ENCODE measurements at regions not wholly inside any gene's neighbourhood (a gene's known extent, or its start where the extent isn't known, plus 50 kb on each side); places are given as distances from the start of the nearest gene placed in this dataset.

DNA sequence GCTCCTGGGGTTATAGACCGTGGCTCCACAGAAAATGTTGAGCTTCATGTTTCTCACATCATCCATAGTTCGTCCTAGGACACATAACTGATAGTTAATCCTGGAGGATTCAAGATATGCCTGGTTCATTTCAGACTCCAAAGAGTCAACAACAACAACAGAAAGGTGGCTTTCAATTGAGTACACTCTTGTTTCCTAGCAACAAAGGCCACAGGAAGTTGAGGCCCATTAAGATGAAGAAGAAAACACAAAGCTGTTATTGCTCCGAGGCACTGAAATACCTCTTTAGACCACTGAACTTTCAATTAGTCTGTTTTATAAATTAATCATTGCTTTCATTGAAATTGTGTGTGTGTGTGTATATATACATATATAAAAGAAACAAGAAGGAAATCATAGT, 154.5 kb downstream of the YIPF5 start:
- ChIA-PET RAD21 (ENCODE audit: unreplicated experiment) (no interaction called here), POLR2A (no interaction called here), CTCF (no interaction called here), SMC1A (ENCODE audit: uncharacterized antibody, unreplicated experiment) (no interaction called here)
- Histone ChIP-seq H3K9me3 (replicated peaks; ENCODE audit: control insufficient read depth, insufficient read depth, low read length) (no peaks in the 10 kb centered on the region; the same call in 1 of the 3 replicates), H3K4me3 (no peak overlapping the region), H3K4me1 (ENCODE audit: control insufficient read depth, insufficient read depth, low read length) (no peaks in the 10 kb centered on the region), H3K4me2 (ENCODE audit: control insufficient read depth, insufficient read depth) (no peak overlapping the region), H3K27me3 (replicated peaks in 1 of 2; ENCODE audit: control insufficient read depth in 2 of 2, insufficient read depth in 2 of 2, low read length in 1 of 2) (no peaks in the 10 kb centered on the region; a peak in 1 of 4 replicates), H3K79me2 (ENCODE audit: control insufficient read depth, insufficient read depth, low read length) (no peaks in the 10 kb centered on the region), H3K9ac (ENCODE audit: control insufficient read depth, insufficient read depth, low read length) (no peak overlapping the region), H3K36me3 (ENCODE audit: control insufficient read depth in 2 of 2, insufficient read depth in 2 of 2, low read length in 1 of 2) (no peaks in the 10 kb centered on the region), H2AFZ (ENCODE audit: control insufficient read depth, low read depth, low read length) (no peak overlapping the region), H3K27ac (ENCODE audit: control insufficient read depth, insufficient read depth) (no peak overlapping the region), H4K20me1 (ENCODE audit: control insufficient read depth, insufficient read depth) (no peaks in the 10 kb centered on the region)
- ATAC-seq (no peak), DNase-seq (ENCODE audit: low read depth, low spot score) (no peak), FAIRE-seq (no peak)
- intact Hi-C loops (cut with micrococcal nuclease; ENCODE audit: unreplicated experiment) (no loop called here), in situ Hi-C loops (cut with MboI) (no loop called here)
- TF ChIP-seq KLF5 (IDR thresholded peaks at IDR 0.05; ENCODE audit: partially characterized antibody) (no peak), ZZZ3 (IDR thresholded peaks at IDR 0.05; ENCODE audit: control insufficient read depth, insufficient read length, low read depth) (no peak), POLR2A (IDR thresholded peaks at IDR 0.05; ENCODE audit: low read depth, low read length) (no peak), NRF1 (conservative IDR thresholded peaks at IDR 0.05; ENCODE audit: low read depth, low read length) (no peak), SUPT20H (IDR thresholded peaks at IDR 0.05; ENCODE audit: borderline replicate concordance, control insufficient read depth, low read depth, low read length) (no peak), ESRRA (IDR thresholded peaks at IDR 0.05; ENCODE audit: low read length) (no peak), YY1 (IDR thresholded peaks at IDR 0.05; ENCODE audit: low read depth, low read length) (no peak), LARP7 (IDR thresholded peaks at IDR 0.05) (no peak)
- 15% methylated on average over 3 of the region's 3 CpGs for WGBS (ENCODE audit: insufficient coverage, insufficient replicate concordance, low lambda C conversion rate, missing lambda C conversion rate)
- no TSS peak for BruUV-seq (replicated peaks)

DNA sequence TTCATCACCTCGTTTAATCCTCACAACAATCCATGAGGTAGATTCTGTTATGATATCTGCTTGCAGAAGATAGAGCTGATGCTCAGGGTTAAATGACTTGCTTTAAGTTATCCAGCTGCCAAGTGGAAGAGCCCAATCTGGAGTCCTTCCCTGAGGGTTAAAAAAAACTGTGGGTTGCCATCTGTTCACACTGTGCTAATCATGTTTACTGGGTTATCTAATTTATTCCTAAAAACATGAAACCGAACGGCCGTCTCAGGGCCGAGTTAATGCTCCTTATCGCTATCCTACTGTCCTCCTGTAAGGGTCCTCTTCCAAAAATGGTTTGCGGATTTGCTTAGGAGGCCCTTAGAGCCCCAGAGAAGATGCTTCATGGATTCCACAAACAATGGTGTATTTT, 153.3 kb downstream of the YIPF5 start:
- ATAC-seq: no peak
- RAD21 ChIA-PET (ENCODE audit: unreplicated experiment): no interaction called here
- Histone ChIP-seq H3K27ac (ENCODE audit: control insufficient read depth, insufficient read depth) (no peak overlapping the region), H3K9me3 (replicated peaks; ENCODE audit: control insufficient read depth, insufficient read depth, low read length) (no peaks in the 10 kb centered on the region; the same call in 1 of the 3 replicates), H3K4me3 (no peak overlapping the region), H3K4me2 (ENCODE audit: control insufficient read depth, insufficient read depth) (no peak overlapping the region), H4K20me1 (ENCODE audit: control insufficient read depth, insufficient read depth) (no peaks in the 10 kb centered on the region), H3K36me3 (ENCODE audit: control insufficient read depth in 2 of 2, insufficient read depth in 2 of 2, low read length in 1 of 2) (no peaks in the 10 kb centered on the region), H3K4me1 (ENCODE audit: control insufficient read depth, insufficient read depth, low read length) (no peaks in the 10 kb centered on the region), H3K27me3 (replicated peaks in 1 of 2; ENCODE audit: control insufficient read depth in 2 of 2, insufficient read depth in 2 of 2, low read length in 1 of 2) (no peaks in the 10 kb centered on the region; a peak in 1 of 4 replicates), H3K9ac (ENCODE audit: control insufficient read depth, insufficient read depth, low read length) (no peak overlapping the region), H3K79me2 (ENCODE audit: control insufficient read depth, insufficient read depth, low read length) (no peaks in the 10 kb centered on the region), H2AFZ (ENCODE audit: control insufficient read depth, low read depth, low read length) (no peak overlapping the region)
- POLR2A ChIA-PET: no interaction called here
- in situ Hi-C loops (cut with MboI): no loop called here
- FAIRE-seq: no peak
- SMC1A ChIA-PET (ENCODE audit: uncharacterized antibody, unreplicated experiment): no interaction called here
- intact Hi-C loops (cut with micrococcal nuclease; ENCODE audit: unreplicated experiment): no loop called here
- CTCF ChIA-PET: no interaction called here
- WGBS (ENCODE audit: insufficient coverage, insufficient replicate concordance, low lambda C conversion rate, missing lambda C conversion rate): 63% methylated on average over 7 of the region's 7 CpGs
- BruUV-seq (replicated peaks): no TSS peak
- no peak for DNase-seq (ENCODE audit: low read depth, low spot score)
- TF ChIP-seq SMAD1 (IDR thresholded peaks at IDR 0.05; ENCODE audit: low read depth, partially characterized antibody) (no peak), RFX5 (IDR thresholded peaks at IDR 0.05; ENCODE audit: low read depth, low read length) (no peak), ZZZ3 (IDR thresholded peaks at IDR 0.05; ENCODE audit: control insufficient read depth, insufficient read length, low read depth) (no peak), TCF3 (IDR thresholded peaks at IDR 0.05; ENCODE audit: borderline replicate concordance, insufficient read depth, low read depth, low read length) (no peak), ZSCAN29 (IDR thresholded peaks at IDR 0.05) (no peak), GABPA (IDR thresholded peaks at IDR 0.05; ENCODE audit: low read depth) (no peak), MTA2 (IDR thresholded peaks at IDR 0.05; ENCODE audit: low read depth) (no peak), CEBPB (IDR thresholded peaks at IDR 0.05; ENCODE audit: borderline replicate concordance in 1 of 2, low read depth in 2 of 2, low read length in 2 of 2) (no peak), IRF4 (IDR thresholded peaks at IDR 0.05; ENCODE audit: low read depth, low read length) (no peak)
- TF ChIP-seq, protein P1, sequence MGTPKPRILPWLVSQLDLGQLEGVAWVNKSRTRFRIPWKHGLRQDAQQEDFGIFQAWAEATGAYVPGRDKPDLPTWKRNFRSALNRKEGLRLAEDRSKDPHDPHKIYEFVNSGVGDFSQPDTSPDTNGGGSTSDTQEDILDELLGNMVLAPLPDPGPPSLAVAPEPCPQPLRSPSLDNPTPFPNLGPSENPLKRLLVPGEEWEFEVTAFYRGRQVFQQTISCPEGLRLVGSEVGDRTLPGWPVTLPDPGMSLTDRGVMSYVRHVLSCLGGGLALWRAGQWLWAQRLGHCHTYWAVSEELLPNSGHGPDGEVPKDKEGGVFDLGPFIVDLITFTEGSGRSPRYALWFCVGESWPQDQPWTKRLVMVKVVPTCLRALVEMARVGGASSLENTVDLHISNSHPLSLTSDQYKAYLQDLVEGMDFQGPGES (IDR thresholded peaks at IDR 0.05): no peak
- TF ChIP-seq, protein P2, sequence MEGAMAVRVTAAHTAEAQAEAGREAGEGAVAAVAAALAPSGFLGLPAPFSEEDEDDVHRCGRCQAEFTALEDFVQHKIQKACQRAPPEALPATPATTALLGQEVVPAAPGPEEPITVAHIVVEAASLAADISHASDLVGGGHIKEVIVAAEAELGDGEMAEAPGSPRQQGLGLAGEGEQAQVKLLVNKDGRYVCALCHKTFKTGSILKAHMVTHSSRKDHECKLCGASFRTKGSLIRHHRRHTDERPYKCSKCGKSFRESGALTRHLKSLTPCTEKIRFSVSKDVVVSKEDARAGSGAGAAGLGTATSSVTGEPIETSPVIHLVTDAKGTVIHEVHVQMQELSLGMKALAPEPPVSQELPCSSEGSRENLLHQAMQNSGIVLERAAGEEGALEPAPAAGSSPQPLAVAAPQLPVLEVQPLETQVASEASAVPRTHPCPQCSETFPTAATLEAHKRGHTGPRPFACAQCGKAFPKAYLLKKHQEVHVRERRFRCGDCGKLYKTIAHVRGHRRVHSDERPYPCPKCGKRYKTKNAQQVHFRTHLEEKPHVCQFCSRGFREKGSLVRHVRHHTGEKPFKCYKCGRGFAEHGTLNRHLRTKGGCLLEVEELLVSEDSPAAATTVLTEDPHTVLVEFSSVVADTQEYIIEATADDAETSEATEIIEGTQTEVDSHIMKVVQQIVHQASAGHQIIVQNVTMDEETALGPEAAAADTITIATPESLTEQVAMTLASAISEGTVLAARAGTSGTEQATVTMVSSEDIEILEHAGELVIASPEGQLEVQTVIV (IDR thresholded peaks at IDR 0.05; ENCODE audit: borderline replicate concordance, partially characterized antibody): no peak

Data from GM12878 (cell line).